NCI-H1436 (cell line): ENCODE measurements at regions not wholly inside any gene's neighbourhood (a gene's known extent, or its start where the extent isn't known, plus 50 kb on each side); places are given as distances from the start of the nearest gene placed in this dataset.
"Not testable (repeated sequence)": the region's sequence is repeated elsewhere in the genome, so short reads cannot be mapped to it uniquely, and the experiment has no call there.

Experiments used
- DNase-seq: peaks from one replicate; lab custom pipeline; 2025; lab: John Stamatoyannopoulos, UW

GRCh38 chr12:75759196-75759595, 247.8 kb upstream of the KRR1 start:
- no peak for DNase-seq

- no peak for DNase-seq
These were observed 245.4 kb upstream of the KRR1 start for GRCh38 chr12:75756771-75757170.

- DNase-seq: no peak
These were observed 244.7 kb upstream of the KRR1 start for GRCh38 chr12:75756111-75756510.

- DNase-seq: no peak
These were observed 243.3 kb upstream of the KRR1 start for GRCh38 chr12:75754698-75755097.

GRCh38 chr12:75754141-75754540, 242.7 kb upstream of the KRR1 start:
- DNase-seq: no peak

GRCh38 chr12:75751769-75752471, 240.5 kb upstream of the KRR1 start:
- DNase-seq: no peak

- no peak for DNase-seq
These were observed 239.4 kb upstream of the KRR1 start for GRCh38 chr12:75750716-75751306.

GRCh38 chr12:75748990-75749389, 237.6 kb upstream of the KRR1 start:
- DNase-seq: not testable (repeated sequence)

GRCh38 chr12:75748136-75748535, 236.7 kb upstream of the KRR1 start:
- no peak for DNase-seq

GRCh38 chr12:75747572-75748021, 236.2 kb upstream of the KRR1 start:
- DNase-seq: no peak

GRCh38 chr12:75746621-75747020, 235.2 kb upstream of the KRR1 start:
- no peak for DNase-seq

GRCh38 chr12:75744607-75745256, 233.3 kb upstream of the KRR1 start:
- no peak for DNase-seq

GRCh38 chr12:75742961-75743360, 231.6 kb upstream of the KRR1 start:
- no peak for DNase-seq

GRCh38 chr12:75742048-75742447, 230.6 kb upstream of the KRR1 start:
- DNase-seq: no peak

GRCh38 chr12:75739912-75740311, 228.5 kb upstream of the KRR1 start:
- no peak for DNase-seq

GRCh38 chr12:75739098-75739497, 227.7 kb upstream of the KRR1 start:
- DNase-seq: not testable (repeated sequence)

- no peak for DNase-seq
These were observed 227.1 kb upstream of the KRR1 start for GRCh38 chr12:75738486-75738885.

GRCh38 chr12:75735853-75736252, 224.4 kb upstream of the KRR1 start:
- DNase-seq: no peak

- DNase-seq: no peak
These were observed 217.4 kb upstream of the KRR1 start for GRCh38 chr12:75728826-75729225.

- no peak for DNase-seq
These were observed 216.2 kb upstream of the KRR1 start for GRCh38 chr12:75727577-75727976.

- peak; percentile 13 for DNase-seq
These were observed 214.2 kb upstream of the KRR1 start for GRCh38 chr12:75725521-75726111.

- no peak for DNase-seq
These were observed 213.5 kb upstream of the KRR1 start for GRCh38 chr12:75724928-75725312.
